Trophoblast cell (in vitro differentiated cells and primary cell): ENCODE measurements at regions not wholly inside any gene's neighbourhood (a gene's known extent, or its start where the extent isn't known, plus 50 kb on each side); places are given as distances from the start of the nearest gene placed in this dataset.
"Not testable (repeated sequence)": the region's sequence is repeated elsewhere in the genome, so short reads cannot be mapped to it uniquely, and the experiment has no call there.

Experiments
- DNase-seq, 2 donors: peaks; one replicate each; pipeline ENCODE4 v3.0.0-alpha.2; 2016
- H2AFZ ChIP-seq: 2 replicates; pipeline ENCODE4 v1.6.1; 2013; ENCODE audit warnings: low read length, moderate library complexity, mild to moderate bottlenecking; ENCODE audit not compliant: insufficient read depth, poor library complexity
- H2AK5ac ChIP-seq: 2 replicates; pipeline ENCODE4 v1.6.1; 2013; ENCODE audit warnings: mild to moderate bottlenecking, low read length
- H2BK120ac ChIP-seq: 2 replicates; pipeline ENCODE4 v1.6.1; 2013; ENCODE audit warnings: low read length, mild to moderate bottlenecking, moderate library complexity; ENCODE audit not compliant: insufficient read depth, poor library complexity
- H2BK12ac ChIP-seq: 2 replicates; pipeline ENCODE4 v1.6.1; 2013; ENCODE audit warnings: mild to moderate bottlenecking, low read length, moderate library complexity
- H2BK5ac ChIP-seq: 2 replicates; pipeline ENCODE4 v1.6.1; 2013; ENCODE audit warnings: low read length, low read depth, moderate library complexity, mild to moderate bottlenecking; ENCODE audit not compliant: poor library complexity
- H3K14ac ChIP-seq: 2 replicates; pipeline ENCODE4 v1.6.1; 2013; ENCODE audit warnings: mild to moderate bottlenecking, low read length
- H3K18ac ChIP-seq: 2 replicates; pipeline ENCODE4 v1.6.1; 2013; ENCODE audit warnings: mild to moderate bottlenecking, low read length
- H3K23ac ChIP-seq: 2 replicates; pipeline ENCODE4 v1.6.1; 2013; ENCODE audit warnings: low read length
- H3K27ac ChIP-seq: 2 replicates; pipeline ENCODE4 v1.5.1; 2013; ENCODE audit warnings: low read depth, mild to moderate bottlenecking, inconsistent platforms, low read length, moderate library complexity
- H3K27me3 ChIP-seq: 2 replicates; pipeline ENCODE4 v1.6.1; 2013; ENCODE audit warnings: inconsistent platforms, mild to moderate bottlenecking, low read length, moderate library complexity; ENCODE audit not compliant: insufficient read depth
- H3K36me3 ChIP-seq, 2 experiments: 1 replicate in 1 of 2; 2 replicates in 1 of 2; pipeline ENCODE4 v1.6.1; 2013; ENCODE audit warnings: low read length in 2 of 2, mild to moderate bottlenecking in 2 of 2, moderate library complexity in 1 of 2; ENCODE audit not compliant: insufficient read depth in 2 of 2, control insufficient read depth in 1 of 2
- H3K4ac ChIP-seq: 2 replicates; pipeline ENCODE4 v1.6.1; 2013; ENCODE audit warnings: low read depth, mild to moderate bottlenecking, low read length, moderate library complexity
- H3K4me1 ChIP-seq, 2 experiments: 1 replicate in 1 of 2; 2 replicates in 1 of 2; pipeline ENCODE4 v1.6.1; 2013; ENCODE audit warnings: low read length in 2 of 2, mild to moderate bottlenecking in 2 of 2, moderate library complexity in 1 of 2; ENCODE audit not compliant: insufficient read depth in 2 of 2, control insufficient read depth in 1 of 2
- H3K4me2 ChIP-seq: 2 replicates; pipeline ENCODE4 v1.6.1; 2013; ENCODE audit warnings: inconsistent platforms, mild to moderate bottlenecking, low read length, moderate library complexity
- H3K4me3 ChIP-seq: 2 replicates; pipeline ENCODE4 v1.5.1; 2013; ENCODE audit warnings: mild to moderate bottlenecking, low read depth, low read length, inconsistent platforms
- H3K79me1 ChIP-seq: one replicate; pipeline ENCODE4 v1.6.1; 2013; ENCODE audit warnings: low read length
- H3K79me2 ChIP-seq: 2 replicates; pipeline ENCODE4 v1.6.1; 2013; ENCODE audit warnings: low read length, mild to moderate bottlenecking; ENCODE audit not compliant: control insufficient read depth, insufficient read depth, poor library complexity
- H3K9ac ChIP-seq: 2 replicates; pipeline ENCODE4 v1.6.1; 2013; ENCODE audit warnings: mild to moderate bottlenecking, low read length
- H3K9me3 ChIP-seq: 2 replicates; pipeline ENCODE4 v1.6.1; 2013; ENCODE audit warnings: low read depth, mild to moderate bottlenecking, control low read depth, inconsistent platforms, low read length; ENCODE audit not compliant: insufficient read depth
- H4K12ac ChIP-seq: 2 replicates; pipeline ENCODE4 v1.6.1; 2013; ENCODE audit warnings: low read depth, mild to moderate bottlenecking, low read length, moderate library complexity
- H4K8ac ChIP-seq: 2 replicates; pipeline ENCODE4 v1.6.1; 2013; ENCODE audit warnings: low read depth, mild to moderate bottlenecking, low read length, moderate library complexity
- H4K91ac ChIP-seq: one replicate; pipeline ENCODE4 v1.6.1; 2013; ENCODE audit warnings: low read depth, mild to moderate bottlenecking, low read length, moderate library complexity
- WGBS: extraction: QIAGEN DNeasy Blood & Tissue Kit; methylation state at CpG from one replicate; pipeline ENCODE4 v1.1.7; 2013; ENCODE audit warnings: missing lambda C conversion rate; ENCODE audit not compliant: insufficient read length, insufficient coverage; ENCODE audit errors: extremely low coverage; 5-methylcytosine and 5-hydroxymethylcytosine counted together

DNA sequence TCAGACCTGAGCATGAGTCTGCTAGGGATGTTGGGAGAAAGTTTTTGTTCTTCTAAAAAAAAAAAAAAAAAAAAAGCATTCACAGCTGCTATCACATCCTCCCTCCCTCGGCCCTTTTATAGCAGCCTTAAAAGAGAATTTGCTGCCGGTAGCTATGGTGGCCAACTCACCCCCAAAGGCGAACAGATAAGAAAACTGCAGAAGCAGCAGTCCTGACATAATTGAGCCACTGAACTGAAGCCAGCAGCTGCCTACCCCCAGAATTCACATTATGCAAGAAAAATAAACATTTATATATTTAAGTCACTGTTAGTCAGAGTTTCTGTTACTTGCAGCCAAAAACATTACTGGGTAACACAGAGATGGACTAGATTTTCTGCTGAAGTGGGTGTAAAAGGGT, 124.3 kb upstream of the SMARCA2 start:
- Histone ChIP-seq H2BK120ac (no peak overlapping the region), H3K4me2 (no peak overlapping the region), H2AK5ac (no peak overlapping the region), H3K27ac (no peak overlapping the region), H4K12ac (no peak overlapping the region), H3K23ac (no peak overlapping the region), H3K9me3 (no peaks in the 10 kb centered on the region), H3K4me3 (no peak overlapping the region), H2BK12ac (no peak overlapping the region), H3K4ac (no peak overlapping the region), H2BK5ac (no peak overlapping the region), H3K18ac (no peak overlapping the region), H3K14ac (no peak overlapping the region), H3K9ac (no peak overlapping the region), H4K91ac (no peak overlapping the region), H3K36me3 (no peaks in the 10 kb centered on the region), H3K4me1 (no peaks in the 10 kb centered on the region), H3K79me2 (no peaks in the 10 kb centered on the region), H3K27me3 (no peaks in the 10 kb centered on the region), H3K79me1 (no peaks in the 10 kb centered on the region), H2AFZ (no peak overlapping the region), H4K8ac (no peak overlapping the region)
- WGBS, result no CpG with 5 or more reads among the region's 3 CpGs
- no peak for DNase-seq

DNA sequence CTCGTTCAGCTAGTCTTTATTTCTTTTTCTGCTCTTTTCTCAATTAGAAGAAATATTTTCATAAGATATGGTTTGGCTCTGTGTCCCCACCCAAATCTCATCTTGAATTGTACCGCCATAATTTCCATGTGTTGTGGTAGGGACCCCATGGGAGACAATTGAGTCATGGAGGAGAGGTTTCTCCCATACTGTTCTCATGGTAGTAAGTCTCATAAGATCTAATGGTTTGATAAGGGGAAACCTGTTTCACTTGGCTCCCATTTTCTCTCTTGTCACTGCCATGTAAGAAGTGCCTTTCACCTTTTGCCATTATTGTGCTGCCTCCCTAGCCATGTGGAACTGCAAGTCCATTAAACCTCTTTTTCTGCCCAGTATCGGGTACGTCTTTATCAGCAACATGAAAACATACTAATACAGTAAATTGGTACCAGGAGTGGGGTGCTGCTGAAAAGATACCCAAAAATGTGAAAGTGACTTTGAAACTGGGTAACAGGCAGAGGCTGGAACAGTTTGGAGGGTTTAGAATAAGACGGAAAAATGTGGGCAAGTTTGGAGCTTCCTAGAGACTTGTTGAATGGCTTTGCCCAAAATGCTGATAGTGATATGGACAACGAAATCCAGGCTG, 112.0 kb upstream of the SMARCA2 start:
- not testable (repeated sequence) for H3K4me2 ChIP-seq, H3K27ac ChIP-seq, H3K14ac ChIP-seq, H3K18ac ChIP-seq, H4K91ac ChIP-seq, H3K9me3 ChIP-seq, H3K4me1 ChIP-seq, H2BK5ac ChIP-seq, H3K36me3 ChIP-seq, H2AFZ ChIP-seq, H3K4ac ChIP-seq, DNase-seq, H3K79me2 ChIP-seq, H3K4me3 ChIP-seq, H4K8ac ChIP-seq, H4K12ac ChIP-seq, H3K23ac ChIP-seq, H2BK120ac ChIP-seq, H3K79me1 ChIP-seq, H3K27me3 ChIP-seq, H2BK12ac ChIP-seq, H2AK5ac ChIP-seq, H3K9ac ChIP-seq
- no CpG with 5 or more reads among the region's 6 CpGs for WGBS

DNA sequence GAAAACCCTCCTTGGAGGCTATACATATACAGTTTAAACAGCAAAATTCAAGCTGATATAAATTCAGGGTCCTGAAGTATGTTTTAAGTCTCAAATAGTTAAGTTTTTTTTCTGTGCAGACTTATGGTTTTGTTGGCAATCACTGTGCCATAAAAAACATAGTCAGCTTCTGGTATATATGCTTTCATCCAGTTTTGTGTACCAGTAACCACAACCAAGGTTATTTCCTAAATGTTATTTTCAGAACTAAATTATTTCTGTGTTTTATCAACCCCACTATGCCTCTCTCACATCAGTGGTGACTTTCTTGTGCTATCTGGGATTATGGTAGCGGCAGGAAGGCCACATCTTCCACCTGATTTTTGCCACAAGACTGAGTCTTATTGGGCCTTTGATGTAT, 107.7 kb upstream of the SMARCA2 start:
- H3K27me3 ChIP-seq, result no peaks in the 10 kb centered on the region
- H3K14ac ChIP-seq, result no peak overlapping the region
- no peak overlapping the region for H3K18ac ChIP-seq
- H3K36me3 ChIP-seq, result no peaks in the 10 kb centered on the region
- no peak overlapping the region for H4K8ac ChIP-seq
- H4K91ac ChIP-seq, result no peak overlapping the region
- no peak overlapping the region for H2AFZ ChIP-seq
- no peak overlapping the region for H3K9ac ChIP-seq
- no peak for DNase-seq
- no peaks in the 10 kb centered on the region for H3K79me2 ChIP-seq
- no peak overlapping the region for H2AK5ac ChIP-seq
- H3K4me2 ChIP-seq, result no peak overlapping the region
- no peak overlapping the region for H3K4ac ChIP-seq
- H3K9me3 ChIP-seq, result peaks cover 4% of the 10 kb centered on the region
- no peak overlapping the region for H3K27ac ChIP-seq
- no CpG with 5 or more reads among the region's 1 CpG for WGBS
- no peak overlapping the region for H4K12ac ChIP-seq
- H3K4me1 ChIP-seq, result no peaks in the 10 kb centered on the region
- H3K23ac ChIP-seq, result no peak overlapping the region
- H3K79me1 ChIP-seq, result no peaks in the 10 kb centered on the region
- no peak overlapping the region for H2BK12ac ChIP-seq
- no peak overlapping the region for H2BK120ac ChIP-seq
- H2BK5ac ChIP-seq, result no peak overlapping the region
- H3K4me3 ChIP-seq, result no peak overlapping the region

DNA sequence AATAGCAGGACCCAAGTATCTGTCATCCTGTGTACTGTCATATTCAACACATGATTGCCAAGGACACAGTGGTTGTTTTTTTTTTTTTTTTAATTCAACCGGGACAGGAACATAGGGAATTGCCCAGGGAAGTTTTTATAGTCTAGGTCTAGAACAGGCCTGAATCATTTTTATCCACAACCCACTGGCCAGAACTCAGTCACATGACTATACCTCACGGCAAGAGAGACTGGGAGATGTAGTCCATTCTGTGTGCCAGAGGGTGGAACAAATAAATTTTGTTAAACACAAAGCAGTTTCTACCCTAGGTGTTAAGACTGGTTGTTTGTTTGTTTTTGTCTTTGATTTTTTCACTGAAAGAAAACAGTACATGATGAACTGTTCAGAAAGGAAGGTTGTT, 105.8 kb upstream of the SMARCA2 start:
- H3K4me2 ChIP-seq, result no peak overlapping the region
- no peak overlapping the region for H2BK12ac ChIP-seq
- no peaks in the 10 kb centered on the region for H3K79me1 ChIP-seq
- H3K4me3 ChIP-seq, result no peak overlapping the region
- DNase-seq, result no peak
- no peak overlapping the region for H4K12ac ChIP-seq
- no peaks in the 10 kb centered on the region for H3K79me2 ChIP-seq
- H3K4me1 ChIP-seq, result no peaks in the 10 kb centered on the region
- H3K14ac ChIP-seq, result no peak overlapping the region
- WGBS, result no CpG with 5 or more reads among the region's 2 CpGs
- H3K27ac ChIP-seq, result no peak overlapping the region
- no peak overlapping the region for H4K8ac ChIP-seq
- H3K9me3 ChIP-seq, result peaks cover 1% of the 10 kb centered on the region
- H2AK5ac ChIP-seq, result no peak overlapping the region
- no peak overlapping the region for H3K9ac ChIP-seq
- H3K27me3 ChIP-seq, result no peaks in the 10 kb centered on the region
- no peaks in the 10 kb centered on the region for H3K36me3 ChIP-seq
- no peak overlapping the region for H2BK120ac ChIP-seq
- H3K4ac ChIP-seq, result no peak overlapping the region
- H2BK5ac ChIP-seq, result no peak overlapping the region
- no peak overlapping the region for H3K18ac ChIP-seq
- no peak overlapping the region for H2AFZ ChIP-seq
- no peak overlapping the region for H3K23ac ChIP-seq
- no peak overlapping the region for H4K91ac ChIP-seq
